HG03575 (cell line): ENCODE measurements at regions not wholly inside any gene's neighbourhood (a gene's known extent, or its start where the extent isn't known, plus 50 kb on each side); places are given as distances from the start of the nearest gene placed in this dataset.
"Not testable (repeated sequence)": the region's sequence is repeated elsewhere in the genome, so short reads cannot be mapped to it uniquely, and the experiment has no call there.

Source experiments
- ATAC-seq: cut with Tn5 transposase; IDR thresholded peaks from one replicate; pipeline ENCODE4 v1.9.1; 2021; ENCODE audit not compliant: unreplicated experiment, insufficient number of reproducible peaks, low FRiP score; ENCODE audit errors: extremely low read depth

GRCh38 chr1:59188413-59189213, 108.3 kb upstream of the FGGY start:
- ATAC-seq, result no peak

- ATAC-seq, result no peak
Measured at GRCh38 chr1:59193443-59194093, 103.3 kb upstream of the FGGY start.

GRCh38 chr1:59194621-59195020, 102.3 kb upstream of the FGGY start:
- no peak for ATAC-seq

DNA sequence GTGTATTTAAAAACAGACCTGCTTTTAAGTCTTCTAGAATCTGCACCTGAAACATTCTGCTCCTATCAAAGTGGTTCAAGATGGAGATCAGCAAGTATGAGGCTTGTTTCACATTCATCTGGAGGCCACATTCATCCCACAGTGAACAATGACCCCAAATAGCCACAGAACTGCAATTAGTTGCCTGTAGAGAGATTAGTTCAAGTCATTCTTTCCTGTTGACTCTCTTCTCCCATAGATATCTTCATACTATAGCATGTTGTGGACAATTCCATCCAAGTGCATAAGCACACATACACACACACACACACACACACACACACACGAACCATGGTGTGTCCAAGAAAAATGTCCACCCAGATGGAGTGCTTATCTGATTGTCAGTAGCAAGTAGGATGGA, 101.7 kb upstream of the FGGY start:
- ATAC-seq, result no peak

DNA sequence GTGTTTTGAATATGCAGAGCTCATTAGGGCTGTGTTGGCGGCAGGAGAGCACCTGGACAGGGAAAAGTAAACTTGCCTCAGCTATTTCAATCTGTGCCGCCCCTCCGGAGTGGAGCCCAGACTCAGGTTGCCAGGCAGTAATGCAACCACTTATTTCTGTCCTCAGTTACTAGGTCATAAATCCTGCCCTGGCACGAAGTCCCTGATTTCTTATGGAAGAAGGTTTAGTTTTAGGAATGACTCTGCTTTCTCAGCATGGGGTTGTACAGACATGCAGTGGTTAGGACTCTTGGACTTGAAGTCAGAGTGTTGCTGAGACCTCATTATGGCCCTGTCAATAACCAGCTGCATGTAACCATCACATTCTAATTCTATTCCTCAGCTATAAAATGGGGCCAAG, 98.3 kb upstream of the FGGY start:
- no peak for ATAC-seq

DNA sequence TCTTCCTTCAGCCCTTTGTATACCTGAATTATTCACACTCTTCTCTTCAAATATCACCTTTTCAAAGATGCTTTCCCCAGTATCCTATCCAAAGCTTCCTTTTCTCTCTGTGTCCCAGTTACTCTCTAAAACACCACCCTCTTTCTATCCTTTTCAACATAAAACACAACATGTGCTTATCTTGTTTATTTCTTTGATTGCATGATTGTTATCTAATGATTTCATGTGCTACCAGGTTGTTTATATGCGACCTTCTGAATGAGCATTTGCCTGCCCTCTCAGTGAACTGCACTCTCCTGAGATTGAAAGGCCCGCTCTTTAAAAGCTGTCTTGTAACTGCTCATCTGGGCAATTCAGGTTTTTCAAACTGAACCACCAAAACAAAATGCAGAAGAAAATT, 97.7 kb upstream of the FGGY start:
- no peak for ATAC-seq

DNA sequence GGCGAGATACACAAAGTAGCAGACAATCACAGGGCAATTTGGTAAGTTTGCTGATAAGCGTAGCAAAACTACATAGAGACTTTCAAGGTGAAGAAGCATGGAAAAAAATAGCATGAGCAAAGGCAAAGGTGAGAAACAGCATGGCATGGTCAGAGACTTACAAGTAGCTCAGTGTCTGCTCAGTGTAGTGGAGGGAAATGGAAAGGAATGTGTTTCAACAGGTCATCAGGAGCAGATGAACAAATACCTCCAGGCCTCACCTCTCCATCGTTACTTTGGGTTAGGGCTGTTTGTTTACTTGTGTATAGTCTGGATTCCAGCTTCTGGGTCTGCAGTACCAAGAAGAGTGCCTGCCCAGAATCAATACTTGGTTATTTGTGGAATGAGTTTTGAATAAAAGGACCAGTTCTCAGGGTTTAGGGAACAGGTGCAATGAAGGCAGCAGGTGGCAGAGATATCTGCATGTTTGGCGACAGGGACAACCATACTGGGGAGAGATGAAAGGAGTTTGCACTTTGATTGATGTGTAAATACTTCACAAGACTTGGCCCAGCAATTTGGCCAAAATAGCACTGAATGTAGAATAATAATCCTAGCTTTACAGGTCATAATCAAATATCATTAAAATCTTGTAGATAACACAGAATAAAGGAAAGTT, 97.0 kb upstream of the FGGY start:
- ATAC-seq, result no peak

- ATAC-seq, result no peak
Measured at GRCh38 chr1:59201341-59201740, 95.6 kb upstream of the FGGY start.

DNA sequence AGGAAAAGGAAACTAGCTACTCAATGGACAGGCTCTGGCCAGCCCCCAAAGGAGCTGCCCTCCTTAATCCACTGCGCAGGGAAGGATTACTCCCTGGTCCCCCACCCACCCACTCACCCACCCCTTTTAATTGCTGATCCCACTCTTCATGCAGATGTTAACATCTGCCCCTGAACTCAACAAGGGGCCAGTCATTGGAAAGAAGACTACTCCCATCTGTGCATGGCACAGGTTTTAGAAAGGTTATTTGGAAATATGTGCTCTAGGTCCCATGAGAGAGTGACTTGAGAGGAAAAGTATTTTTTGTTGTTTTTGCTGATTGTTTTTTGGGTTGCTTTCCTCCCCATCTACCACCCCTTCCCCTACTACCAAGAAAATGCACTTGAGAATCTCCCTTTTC, 94.4 kb upstream of the FGGY start:
- no peak for ATAC-seq

DNA sequence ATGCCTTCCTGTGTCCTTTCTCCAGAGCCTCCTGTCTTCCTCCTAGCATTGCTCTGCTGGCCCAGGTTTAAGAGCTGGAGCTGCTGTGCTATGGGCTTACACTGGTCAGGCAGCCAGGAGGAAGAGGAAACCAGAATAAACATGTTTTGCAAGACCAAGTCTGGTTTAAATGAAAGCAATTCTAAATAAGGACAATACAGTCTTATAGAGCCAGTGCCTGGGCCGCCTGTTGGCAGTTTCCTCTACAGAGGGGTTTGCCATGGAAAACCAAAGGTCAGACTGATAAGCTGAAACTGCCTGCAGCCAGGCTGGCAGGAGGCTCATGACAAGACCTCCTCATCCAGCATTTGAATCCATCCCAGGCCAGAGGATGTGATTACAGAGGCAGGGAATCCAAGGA, 92.9 kb upstream of the FGGY start:
- no peak for ATAC-seq

DNA sequence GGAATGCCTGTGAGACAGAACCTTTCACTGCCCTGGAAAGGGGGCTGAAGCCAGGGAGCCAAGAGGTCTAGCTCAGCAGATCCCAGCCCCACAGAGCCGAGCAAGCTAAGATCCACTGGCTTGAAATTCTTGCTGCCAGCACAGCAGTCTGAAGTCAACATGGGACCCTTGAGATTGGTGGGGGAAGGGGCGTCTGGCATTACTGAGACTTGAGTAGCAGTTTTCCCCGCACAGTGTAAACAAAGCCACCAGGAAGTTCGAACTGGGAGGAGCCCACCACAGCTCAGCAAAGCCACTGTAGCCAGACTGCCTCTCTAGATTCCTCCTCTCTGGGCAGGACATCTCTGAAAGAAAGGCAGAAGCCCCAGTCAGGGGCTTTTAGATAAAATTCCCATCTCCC, 90.3 kb upstream of the FGGY start:
- not testable (repeated sequence) for ATAC-seq

GRCh38 chr1:59210430-59210829, 86.5 kb upstream of the FGGY start:
- ATAC-seq, result not testable (repeated sequence)

- no peak for ATAC-seq
Measured at GRCh38 chr1:59212706-59213105, 84.2 kb upstream of the FGGY start.

DNA sequence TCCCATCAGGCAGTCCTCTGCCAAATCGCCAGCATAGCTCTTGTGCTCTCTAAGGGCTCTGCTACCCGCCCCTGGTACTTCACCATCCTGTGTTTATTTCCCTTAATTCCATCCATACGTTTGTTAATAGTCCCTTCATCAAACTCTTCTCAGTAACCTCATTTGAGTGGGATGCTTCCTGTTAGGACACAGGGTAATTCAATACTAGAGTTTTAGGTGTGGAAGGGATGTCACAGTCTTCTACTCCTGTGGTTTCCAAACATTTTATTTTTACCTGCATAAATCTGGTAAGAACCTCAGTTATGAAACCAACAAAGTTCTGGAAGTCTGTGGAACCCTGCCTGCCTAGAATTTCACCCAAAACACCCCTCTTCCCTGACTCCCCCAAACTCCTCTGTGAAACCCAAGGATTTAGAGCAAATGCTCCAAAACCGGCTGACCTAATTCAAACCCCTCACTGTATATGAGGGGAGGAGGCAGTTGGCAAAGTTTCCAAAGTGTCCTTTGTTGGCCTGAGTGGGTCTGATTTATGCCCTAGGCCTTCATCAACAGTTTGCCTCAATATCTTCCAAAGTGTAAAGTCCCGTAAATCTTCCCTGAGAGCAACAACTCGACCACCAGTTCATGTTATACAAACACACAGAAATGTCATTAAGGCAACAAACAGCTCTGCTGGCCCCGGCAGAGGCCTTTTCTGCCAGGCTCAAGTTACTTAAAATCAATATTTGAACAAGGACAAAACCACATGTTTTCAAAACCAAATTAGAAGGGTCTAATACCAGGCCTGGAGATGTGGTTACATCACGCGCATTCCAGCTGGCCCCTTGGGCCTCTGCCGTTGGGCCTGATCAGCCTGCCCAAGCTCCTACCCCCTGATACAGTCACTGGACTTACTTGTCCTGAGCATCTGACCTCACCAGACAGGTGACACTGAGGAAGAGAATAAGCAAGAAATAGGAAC, 82.4 kb upstream of the FGGY start:
- no peak for ATAC-seq

GRCh38 chr1:59215766-59216291, 81.1 kb upstream of the FGGY start:
- no peak for ATAC-seq

- not testable (repeated sequence) for ATAC-seq
Measured at GRCh38 chr1:59217439-59217838, 79.5 kb upstream of the FGGY start.

DNA sequence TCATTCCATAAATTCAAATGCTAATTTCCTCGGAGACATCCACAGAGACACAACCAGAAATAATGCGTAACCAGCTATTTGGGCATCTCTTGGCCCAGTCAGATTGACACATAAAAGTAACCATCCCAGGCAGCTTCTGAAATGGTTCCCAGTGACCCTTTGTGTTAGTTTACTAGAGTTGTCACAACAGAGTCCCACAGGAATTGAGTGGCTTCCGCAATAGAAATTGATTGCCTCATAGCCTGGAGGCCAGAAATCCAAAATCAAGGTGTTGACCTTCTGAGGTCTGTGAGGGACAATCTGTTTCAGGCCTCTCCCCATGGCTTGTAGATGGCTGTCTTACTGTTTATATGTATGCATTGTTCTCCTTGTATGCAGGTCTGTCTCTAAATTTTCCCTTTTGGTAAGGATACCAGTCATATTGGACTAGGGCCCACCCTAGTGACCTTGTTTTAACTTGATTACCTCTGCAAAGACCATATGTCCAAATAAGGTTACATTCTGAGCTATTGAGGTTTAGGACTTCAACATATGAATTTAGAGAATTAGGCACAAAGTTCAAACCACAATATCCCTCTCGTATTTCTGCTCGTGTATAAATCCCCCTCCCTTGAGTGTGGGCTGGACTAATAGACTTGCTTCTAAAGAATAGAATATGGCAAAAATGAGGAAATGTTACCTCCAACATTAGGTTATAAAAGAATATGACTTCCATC, 78.2 kb upstream of the FGGY start:
- no peak for ATAC-seq

DNA sequence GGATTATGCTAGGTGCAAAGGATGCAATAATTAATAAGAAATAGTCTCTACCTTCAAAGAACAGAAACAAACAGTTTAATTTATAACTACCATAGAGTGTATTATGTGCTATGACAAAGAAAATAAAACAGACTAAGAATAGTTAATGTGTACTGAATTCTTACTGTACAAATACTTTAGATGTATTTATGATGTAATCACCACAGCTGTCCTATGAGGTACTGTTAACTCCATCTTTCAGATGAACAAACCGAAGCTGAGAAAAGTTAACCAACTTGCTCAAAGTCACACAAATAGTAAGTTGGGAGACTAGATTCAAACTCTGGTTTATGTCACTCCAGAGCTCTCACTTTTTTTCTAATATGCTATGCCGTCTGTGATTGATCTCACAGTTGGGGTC, 77.0 kb upstream of the FGGY start:
- ATAC-seq, result no peak
